OCI-LY1 (cell line): ENCODE measurements at regions not wholly inside any gene's neighbourhood (a gene's known extent, or its start where the extent isn't known, plus 50 kb on each side); places are given as distances from the start of the nearest gene placed in this dataset.

Experiments used
- EZH2 ChIP-seq: fragments of 200-600 bp; sonication (generic), shearing (Covaris generic); IDR thresholded peaks from 2 replicates; pipeline ENCODE4 v1.8.0; 2017; ENCODE audit warnings: borderline replicate concordance, mixed run types, mild to moderate bottlenecking, antibody characterized with exemption, low read length, moderate library complexity, mixed read lengths
- TF ChIP-seq, protein P1 (sequence below): fragments of 200-600 bp; sonication (generic), shearing (Covaris generic); IDR thresholded peaks from 2 replicates; pipeline ENCODE4 v1.5.1; 2017; ENCODE audit warnings: mild to moderate bottlenecking, antibody characterized with exemption, low read length, moderate library complexity, mixed read lengths

DNA sequence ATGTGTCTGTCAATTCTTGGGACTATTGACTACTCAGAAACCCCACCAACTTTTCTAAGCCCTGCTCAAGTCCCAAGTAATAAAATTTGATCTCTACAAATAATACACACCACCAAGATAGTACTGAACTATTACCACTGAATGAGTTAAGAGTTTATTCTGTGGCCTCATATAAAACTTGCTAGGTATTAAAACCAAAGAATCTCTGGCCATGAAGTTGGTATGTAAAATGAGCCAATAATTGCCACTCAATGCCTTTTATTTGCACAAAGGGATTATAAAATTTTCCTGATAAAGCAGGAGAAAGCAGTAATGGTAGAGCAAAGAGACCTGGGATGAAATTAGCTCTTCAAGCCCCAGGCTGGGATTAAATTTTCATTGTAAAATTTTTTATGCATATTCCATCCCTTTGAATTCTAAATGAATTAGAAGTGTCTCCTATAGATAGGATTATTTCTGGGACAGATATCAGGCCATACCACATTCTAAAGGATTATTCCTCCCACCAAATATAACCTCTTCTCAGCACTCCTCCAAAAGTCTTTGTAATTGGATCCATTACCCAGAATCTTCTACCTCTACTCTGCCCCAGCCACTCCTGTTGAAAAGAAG, 450.5 kb upstream of the ACVR2A start:
- TF ChIP-seq, protein P1, sequence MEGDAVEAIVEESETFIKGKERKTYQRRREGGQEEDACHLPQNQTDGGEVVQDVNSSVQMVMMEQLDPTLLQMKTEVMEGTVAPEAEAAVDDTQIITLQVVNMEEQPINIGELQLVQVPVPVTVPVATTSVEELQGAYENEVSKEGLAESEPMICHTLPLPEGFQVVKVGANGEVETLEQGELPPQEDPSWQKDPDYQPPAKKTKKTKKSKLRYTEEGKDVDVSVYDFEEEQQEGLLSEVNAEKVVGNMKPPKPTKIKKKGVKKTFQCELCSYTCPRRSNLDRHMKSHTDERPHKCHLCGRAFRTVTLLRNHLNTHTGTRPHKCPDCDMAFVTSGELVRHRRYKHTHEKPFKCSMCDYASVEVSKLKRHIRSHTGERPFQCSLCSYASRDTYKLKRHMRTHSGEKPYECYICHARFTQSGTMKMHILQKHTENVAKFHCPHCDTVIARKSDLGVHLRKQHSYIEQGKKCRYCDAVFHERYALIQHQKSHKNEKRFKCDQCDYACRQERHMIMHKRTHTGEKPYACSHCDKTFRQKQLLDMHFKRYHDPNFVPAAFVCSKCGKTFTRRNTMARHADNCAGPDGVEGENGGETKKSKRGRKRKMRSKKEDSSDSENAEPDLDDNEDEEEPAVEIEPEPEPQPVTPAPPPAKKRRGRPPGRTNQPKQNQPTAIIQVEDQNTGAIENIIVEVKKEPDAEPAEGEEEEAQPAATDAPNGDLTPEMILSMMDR, result no peak
- no peak for TF ChIP-seq EZH2
